Thyroid gland (tissue), 4 donors: ENCODE measurements at regions not wholly inside any gene's neighbourhood (a gene's known extent, or its start where the extent isn't known, plus 50 kb on each side); places are given as distances from the start of the nearest gene placed in this dataset.

Source experiments
- CTCF ChIP-seq, 6 experiments: fragments of 200-600 bp in 3 of 6; fragments of 450-650 bp in 3 of 6; sonication (generic) in 3 of 6; IDR thresholded peaks; one replicate each; pipeline ENCODE4 v1.5.1; 2016 to 2019; ENCODE audit warnings: antibody characterized with exemption in 6 of 6, mild to moderate bottlenecking in 2 of 6, inconsistent platforms in 1 of 6, moderate library complexity in 1 of 6
- POLR2A ChIP-seq, 2 donors: fragments of 450-650 bp; IDR thresholded peaks; one replicate each; pipeline ENCODE4 v1.6.1; 2017; ENCODE audit warnings: antibody characterized with exemption in 2 of 2, mild to moderate bottlenecking in 2 of 2, moderate library complexity in 1 of 2

DNA sequence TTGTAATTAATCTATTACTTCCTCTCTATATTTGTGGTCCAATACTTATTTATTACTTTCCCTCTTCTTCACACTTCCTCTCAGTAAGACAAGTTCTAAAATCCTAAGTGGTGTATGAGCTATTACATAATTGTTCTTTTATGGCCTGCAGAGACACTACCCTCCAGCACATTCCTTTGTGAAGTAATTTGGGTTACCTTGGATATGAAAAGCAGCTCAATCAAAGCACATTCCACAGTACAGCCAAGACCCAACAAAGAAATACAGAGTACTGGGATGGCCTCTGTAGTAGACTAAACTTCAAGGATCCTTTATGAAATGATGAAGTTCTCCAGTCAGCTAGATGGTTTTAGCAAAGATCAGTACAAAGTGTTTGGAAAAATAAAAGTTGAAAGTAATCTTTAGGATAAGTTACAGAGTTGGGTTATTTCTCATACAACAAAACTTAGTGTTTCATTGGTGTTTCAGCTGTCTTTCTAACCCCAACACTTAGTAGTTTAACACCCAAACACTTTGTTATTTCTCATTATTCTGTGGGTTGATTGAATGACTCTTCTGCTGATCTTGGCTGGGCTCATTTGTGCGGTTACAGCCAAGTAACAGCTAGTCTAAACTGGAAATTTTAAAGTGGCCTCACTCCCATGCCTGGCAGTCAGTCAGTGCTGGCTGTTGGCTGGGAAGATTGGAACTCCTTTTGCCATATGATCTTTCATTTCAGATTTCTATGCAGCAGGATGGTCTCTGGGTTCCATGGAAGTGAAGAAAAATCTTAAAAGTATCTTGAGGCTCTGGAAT lies 161.5 kb upstream of the POU3F2 start:
- TF ChIP-seq CTCF (IDR thresholded peaks at IDR 0.05) (no peak), POLR2A (IDR thresholded peaks at IDR 0.05) (no peak)
